Adrenal gland (tissue), 9 donors: ENCODE measurements at regions not wholly inside any gene's neighbourhood (a gene's known extent, or its start where the extent isn't known, plus 50 kb on each side); places are given as distances from the start of the nearest gene placed in this dataset.

Source experiments
- DNase-seq, 7 donors: peaks; one replicate each; pipeline ENCODE4 v3.0.0-alpha.2; 2019 to 2020
- H3K27ac ChIP-seq, 5 donors: fragments of 200-600 bp; sonication (generic) in 4 of 5; 1 replicate in 3 of 5; 2 replicates in 2 of 5; pipeline versions ENCODE4 v1.5.1 to v1.8.0; 2016 to 2020; ENCODE audit warnings: mild to moderate bottlenecking in 1 of 5
- H3K27me3 ChIP-seq: fragments of 200-600 bp; 2 replicates; pipeline ENCODE4 v1.8.0; 2021
- H3K36me3 ChIP-seq, 2 donors: fragments of 200-600 bp; replicated peaks in 1 of 2; 1 replicate in 1 of 2; 2 replicates in 1 of 2; pipeline versions ENCODE4 v1.5.1 to v1.8.0; 2018 to 2022
- H3K4me1 ChIP-seq, 2 donors: fragments of 200-600 bp; replicated peaks in 1 of 2; 1 replicate in 1 of 2; 2 replicates in 1 of 2; pipeline versions ENCODE4 v1.5.1 to v1.8.0; 2018 to 2021
- H3K4me3 ChIP-seq, 4 donors: fragments of 200-600 bp; sonication (generic) in 3 of 4; one replicate each; pipeline ENCODE4 v1.5.1; 2016 to 2018
- H3K9me3 ChIP-seq, 3 donors: fragments of 200-600 bp; sonication (generic) in 1 of 3; replicated peaks in 1 of 3; 1 replicate in 2 of 3; 2 replicates in 1 of 3; pipeline versions ENCODE4 v1.5.1 to v1.8.0; 2016 to 2021
- POLR2A ChIP-seq, 2 donors: fragments of 450-650 bp; IDR thresholded peaks; one replicate each; pipeline ENCODE4 v1.6.1; 2017; ENCODE audit warnings: antibody characterized with exemption in 2 of 2, mild to moderate bottlenecking in 2 of 2, moderate library complexity in 1 of 2
- WGBS, 4 donors: extraction: QIAGEN DNeasy Blood & Tissue Kit in 2 of 4; methylation state at CpG; one replicate each; pipeline versions ENCODE4 v1.1.5 to v1.1.7; 2013 to 2017; 5-methylcytosine and 5-hydroxymethylcytosine counted together
- intact Hi-C, 2 donors: fragments of 100-400 bp; cut with DNase I; formaldehyde crosslinking; loops; one replicate each; pipeline versions ENCODE4 v1.14.1 to v1.15.0; 2022 to 2023
- TF ChIP-seq, protein P1 (sequence below), 6 experiments: fragments of 450-650 bp in 4 of 6; fragments of 200-600 bp in 2 of 6; sonication (generic) in 1 of 6; IDR thresholded peaks; 1 replicate in 5 of 6; 2 replicates in 1 of 6; pipeline versions ENCODE4 v1.5.1 to v1.8.0; 2016 to 2021; ENCODE audit warnings: antibody characterized with exemption in 6 of 6, mild to moderate bottlenecking in 2 of 6, moderate library complexity in 1 of 6
- donor health status: healthy with polysubstance abuse.
- donor health status: Bipolar disorder and iron deficiency.
- donor health status: DM: yes; HTN: yes; CAD: no.
- donor health status: DM: no; HTN: no; CAD: no.
- donor health status: DM: no; HTN: no; CAD: no.

DNA sequence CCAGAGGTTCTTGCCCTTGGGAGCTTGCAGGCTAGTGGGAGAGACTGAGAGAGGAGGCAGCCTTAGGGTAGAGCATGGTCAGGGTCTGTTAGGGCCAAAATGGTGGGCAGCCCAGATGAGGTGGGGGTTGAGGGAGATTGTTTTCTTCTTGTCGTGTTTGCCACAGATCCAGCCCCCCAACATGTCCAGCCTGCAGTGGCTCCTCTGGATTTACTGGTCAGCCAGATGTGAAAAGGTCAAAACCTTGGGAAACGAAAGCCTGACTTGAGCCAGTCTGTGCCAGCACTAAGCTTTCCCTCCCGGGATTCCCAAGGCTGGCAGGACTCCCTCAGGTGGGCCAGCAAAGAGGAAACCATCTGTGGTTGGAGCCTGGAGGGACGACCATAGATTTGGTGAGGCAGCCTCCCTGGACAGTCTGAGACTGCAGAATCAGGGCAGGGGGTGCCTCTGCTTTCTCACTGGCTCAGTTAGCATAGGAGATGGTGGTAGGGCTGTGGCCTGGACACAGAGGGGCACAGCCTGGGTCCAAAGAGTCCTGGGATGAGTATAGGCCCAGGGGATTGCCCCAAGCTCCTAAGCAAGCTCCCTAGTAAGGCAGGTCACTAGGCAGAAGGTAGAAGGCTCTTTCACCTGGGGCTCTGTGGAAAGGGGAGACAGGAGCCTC is 51.2 kb upstream of the PRR23C start:
- H3K27me3 ChIP-seq, result no peaks in the 10 kb centered on the region
- TF ChIP-seq, protein P1, sequence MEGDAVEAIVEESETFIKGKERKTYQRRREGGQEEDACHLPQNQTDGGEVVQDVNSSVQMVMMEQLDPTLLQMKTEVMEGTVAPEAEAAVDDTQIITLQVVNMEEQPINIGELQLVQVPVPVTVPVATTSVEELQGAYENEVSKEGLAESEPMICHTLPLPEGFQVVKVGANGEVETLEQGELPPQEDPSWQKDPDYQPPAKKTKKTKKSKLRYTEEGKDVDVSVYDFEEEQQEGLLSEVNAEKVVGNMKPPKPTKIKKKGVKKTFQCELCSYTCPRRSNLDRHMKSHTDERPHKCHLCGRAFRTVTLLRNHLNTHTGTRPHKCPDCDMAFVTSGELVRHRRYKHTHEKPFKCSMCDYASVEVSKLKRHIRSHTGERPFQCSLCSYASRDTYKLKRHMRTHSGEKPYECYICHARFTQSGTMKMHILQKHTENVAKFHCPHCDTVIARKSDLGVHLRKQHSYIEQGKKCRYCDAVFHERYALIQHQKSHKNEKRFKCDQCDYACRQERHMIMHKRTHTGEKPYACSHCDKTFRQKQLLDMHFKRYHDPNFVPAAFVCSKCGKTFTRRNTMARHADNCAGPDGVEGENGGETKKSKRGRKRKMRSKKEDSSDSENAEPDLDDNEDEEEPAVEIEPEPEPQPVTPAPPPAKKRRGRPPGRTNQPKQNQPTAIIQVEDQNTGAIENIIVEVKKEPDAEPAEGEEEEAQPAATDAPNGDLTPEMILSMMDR (IDR thresholded peaks at IDR 0.05), result no peak
- TF ChIP-seq POLR2A (IDR thresholded peaks at IDR 0.05), result no peak
- no peaks in the 10 kb centered on the region for H3K4me1 ChIP-seq
- no peak for DNase-seq
- H3K27ac ChIP-seq, result no peak overlapping the region
- intact Hi-C loops, result no loop called here
- no peaks in the 10 kb centered on the region for H3K36me3 ChIP-seq
- H3K9me3 ChIP-seq, result peaks cover 0 to 3% (median 0%) of the 10 kb centered on the region in 3 donors
- WGBS, 4 donors, result 52 to 80% (median 63%) methylated on average over 4 of the region's 4 CpGs
- no peak overlapping the region for H3K4me3 ChIP-seq

DNA sequence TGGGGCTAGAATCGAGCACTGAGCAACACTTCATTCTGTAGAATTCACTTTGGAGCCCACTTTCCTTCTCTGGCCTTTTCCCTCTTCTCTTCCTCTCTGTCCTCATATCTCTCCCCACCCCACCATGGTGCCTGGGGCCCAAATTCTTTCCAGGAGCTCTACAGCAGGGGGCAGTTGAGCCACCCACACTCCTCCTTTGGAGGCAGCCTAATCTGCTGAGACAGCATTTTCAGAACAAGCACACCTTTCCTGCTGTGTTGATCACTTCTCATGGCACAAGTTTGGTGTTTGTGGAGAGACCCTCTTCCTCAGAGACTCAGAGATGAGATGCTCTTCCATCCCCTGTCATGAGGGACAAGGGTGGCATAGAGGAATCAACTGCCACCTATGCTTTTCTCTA is 52.0 kb upstream of the PRR23C start:
- intact Hi-C loops, result no loop called here

DNA sequence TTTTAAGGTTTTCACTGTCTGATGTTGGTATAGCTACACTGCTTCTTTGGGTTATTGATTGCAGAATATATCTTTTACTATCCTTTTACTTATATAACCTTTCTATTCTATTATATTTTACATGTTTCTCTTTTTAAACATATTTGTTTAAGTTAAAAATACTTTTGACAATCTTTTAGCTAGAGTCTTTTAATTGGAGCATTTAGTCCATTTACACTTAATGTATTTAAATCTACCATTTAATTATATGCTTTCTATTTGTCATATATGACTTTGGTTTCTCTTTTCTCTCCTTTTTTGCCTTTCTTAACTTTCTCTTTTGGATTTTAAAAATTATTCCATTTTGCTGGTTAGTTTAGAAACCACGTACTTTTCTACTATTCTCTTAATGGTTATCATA is 53.7 kb upstream of the PRR23C start:
- no peak overlapping the region for H3K4me3 ChIP-seq
- WGBS, 4 donors, result 88 to 97% (median 91%) methylated on average over 1 of the region's 1 CpG
- peaks cover 0 to 3% (median 0%) of the 10 kb centered on the region in 3 donors for H3K9me3 ChIP-seq
- no peaks in the 10 kb centered on the region for H3K36me3 ChIP-seq
- H3K27me3 ChIP-seq, result no peaks in the 10 kb centered on the region
- H3K27ac ChIP-seq, result no peak overlapping the region
- H3K4me1 ChIP-seq, result no peaks in the 10 kb centered on the region
- TF ChIP-seq POLR2A (IDR thresholded peaks at IDR 0.05), result no peak
- TF ChIP-seq, protein P1 (IDR thresholded peaks at IDR 0.05), result no peak
- intact Hi-C loops, result no loop called here
- no peak for DNase-seq

More for the DNA sequence above, 52.0 kb upstream of the PRR23C start:
- H3K27me3 ChIP-seq, result no peaks in the 10 kb centered on the region
- no peak overlapping the region for H3K4me3 ChIP-seq
- no peak for DNase-seq
- no peak overlapping the region for H3K27ac ChIP-seq
- WGBS, 4 donors, result 44 to 83% (median 70%) methylated on average over 1 of the region's 1 CpG
- peaks cover 0 to 3% (median 0%) of the 10 kb centered on the region in 3 donors for H3K9me3 ChIP-seq
- H3K36me3 ChIP-seq, result no peaks in the 10 kb centered on the region
- TF ChIP-seq POLR2A (IDR thresholded peaks at IDR 0.05), result no peak
- TF ChIP-seq, protein P1 (IDR thresholded peaks at IDR 0.05), result no peak
- no peaks in the 10 kb centered on the region for H3K4me1 ChIP-seq

DNA sequence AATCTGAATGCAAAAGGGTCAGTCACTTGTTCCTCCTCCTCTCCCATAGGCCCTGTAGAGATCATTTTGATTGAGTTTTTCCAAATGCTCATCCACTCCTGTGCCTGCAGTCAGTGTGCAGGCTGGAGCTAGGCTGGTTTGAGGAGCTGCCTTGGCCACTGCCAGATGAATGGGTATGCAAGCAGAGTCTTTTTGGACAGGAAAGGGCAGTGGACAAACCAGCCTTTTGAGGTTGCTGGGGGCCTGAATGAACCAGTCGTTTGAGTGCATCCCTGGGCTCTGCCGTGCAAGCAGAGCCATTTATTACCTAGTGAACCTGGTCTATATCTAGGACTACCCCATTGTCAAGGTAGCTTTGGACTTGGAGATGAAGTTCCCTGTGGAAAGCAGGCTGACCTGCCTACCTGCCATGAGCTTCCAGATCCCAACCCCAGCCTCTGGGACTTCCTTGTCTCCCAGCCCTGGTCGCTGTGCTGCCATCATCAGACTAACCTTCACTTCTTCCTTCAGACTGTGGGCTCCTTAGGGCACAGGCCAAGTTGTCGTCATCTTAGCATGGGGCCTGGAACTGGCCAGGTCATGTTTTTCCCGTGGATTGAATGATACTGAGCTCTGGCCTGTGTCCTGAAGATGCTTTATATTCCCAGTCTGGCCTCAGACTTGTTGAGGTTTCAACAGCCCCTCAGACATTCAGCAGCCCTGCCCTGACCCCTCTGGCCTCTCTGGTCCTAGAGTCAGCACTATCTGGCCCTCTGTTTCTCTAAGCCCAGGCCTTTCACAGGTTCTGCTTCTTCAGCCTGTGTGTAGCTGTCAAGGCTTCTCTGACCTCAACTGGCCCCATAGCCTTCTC is 55.5 kb upstream of the PRR23C start:
- intact Hi-C loops, result no loop called here
- H3K9me3 ChIP-seq, result peaks cover 0 to 3% (median 0%) of the 10 kb centered on the region in 3 donors
- 67 to 100% (median 83%) methylated on average over 2 to 5 of the region's 5 CpGs for WGBS, 4 donors
- no peaks in the 10 kb centered on the region for H3K36me3 ChIP-seq
- no peak overlapping the region for H3K27ac ChIP-seq
- H3K4me1 ChIP-seq, result no peaks in the 10 kb centered on the region
- no peak for DNase-seq
- H3K4me3 ChIP-seq, result no peak overlapping the region
- TF ChIP-seq, protein P1 (IDR thresholded peaks at IDR 0.05), result no peak
- no peak for TF ChIP-seq POLR2A (IDR thresholded peaks at IDR 0.05)
- no peaks in the 10 kb centered on the region for H3K27me3 ChIP-seq
